T-cell (primary cell): ENCODE measurements at regions not wholly inside any gene's neighbourhood (a gene's known extent, or its start where the extent isn't known, plus 50 kb on each side); places are given as distances from the start of the nearest gene placed in this dataset.

Experiments used
- ATAC-seq, 4 experiments: fragments of 200-7000 bp in 3 of 4; fragments of 150-1000 bp in 1 of 4; cut with Tn5 transposase; replicated peaks in 1 of 4; 1 replicate in 3 of 4; 2 replicates in 1 of 4; pipeline ENCODE4 v1.10.0; 2021; ENCODE audit warnings: moderate library complexity in 3 of 4, mild to moderate bottlenecking in 2 of 4, moderate number of reproducible peaks in 1 of 4
- CTCF ChIA-PET, 2 donors: fragments of 300-600 bp; sonication (Branson Sonifier 250); formaldehyde crosslinking; loops; one replicate each; lab custom pipeline; 2022; ENCODE audit warnings: antibody characterized with exemption in 2 of 2; lab: Charles Lee
- POLR2A ChIA-PET, 2 donors: fragments of 300-600 bp; sonication (Branson Sonifier 250); formaldehyde crosslinking; loops; one replicate each; lab custom pipeline; 2022; ENCODE audit warnings: antibody characterized with exemption in 2 of 2; lab: Charles Lee
- DNase-seq, 35 experiments: peaks; one replicate each; pipeline versions ENCODE4 v3.0.0 to v3.0.0-alpha.2; 2013 to 2023
- H3K27ac ChIP-seq: one replicate; pipeline ENCODE4 v1.5.1; 2013; ENCODE audit warnings: low read length
- H3K27me3 ChIP-seq, 2 experiments: replicated peaks in 1 of 2; 1 replicate in 1 of 2; 2 replicates in 1 of 2; pipeline versions ENCODE4 v1.6.1 to v1.7.0; 2013; ENCODE audit warnings: low read length in 1 of 2, mixed read lengths in 1 of 2; ENCODE audit not compliant: control insufficient read depth in 2 of 2, insufficient read depth in 2 of 2; ENCODE audit errors: extremely low read depth in 1 of 2
- H3K36me3 ChIP-seq, 2 donors: 1 replicate in 1 of 2; 2 replicates in 1 of 2; pipeline versions ENCODE4 v1.6.1 to v1.7.0; 2013; ENCODE audit warnings: low read length in 1 of 2; ENCODE audit not compliant: control insufficient read depth in 2 of 2, insufficient read depth in 1 of 2; ENCODE audit errors: extremely low read depth in 1 of 2
- H3K4me1 ChIP-seq, 2 experiments: 1 replicate in 1 of 2; 2 replicates in 1 of 2; pipeline versions ENCODE4 v1.6.1 to v1.7.0; 2013; ENCODE audit warnings: low read length in 2 of 2, mixed read lengths in 1 of 2; ENCODE audit not compliant: insufficient read depth in 2 of 2, control insufficient read depth in 1 of 2; ENCODE audit errors: extremely low read depth in 1 of 2
- H3K4me3 ChIP-seq, 2 donors: 1 replicate in 1 of 2; 2 replicates in 1 of 2; pipeline versions ENCODE4 v1.5.1 to v1.7.0; 2013; ENCODE audit warnings: mild to moderate bottlenecking in 2 of 2, low read length in 1 of 2, moderate library complexity in 1 of 2; ENCODE audit not compliant: control insufficient read depth in 1 of 2; ENCODE audit errors: extremely low read depth in 1 of 2
- H3K9me3 ChIP-seq: 2 replicates; pipeline ENCODE4 v1.7.0; 2013
- H3K27ac Mint-ChIP-seq, 2 donors: one replicate each; pipeline ENCODE4 v1.8.0; 2020 to 2021; ENCODE audit warnings: mild to moderate bottlenecking in 2 of 2, mixed read lengths in 2 of 2
- H3K27me3 Mint-ChIP-seq, 2 donors: one replicate each; pipeline ENCODE4 v1.8.0; 2021 to 2022; ENCODE audit warnings: mixed read lengths in 2 of 2
- H3K36me3 Mint-ChIP-seq: one replicate; pipeline ENCODE4 v1.8.0; 2021; ENCODE audit warnings: mixed read lengths
- H3K4me1 Mint-ChIP-seq, 3 donors: one replicate each; pipeline ENCODE4 v1.8.0; 2020 to 2022; ENCODE audit warnings: mixed read lengths in 3 of 3, mild to moderate bottlenecking in 1 of 3
- H3K4me3 Mint-ChIP-seq, 3 donors: one replicate each; pipeline ENCODE4 v1.8.0; 2020 to 2022; ENCODE audit warnings: mild to moderate bottlenecking in 3 of 3, mixed read lengths in 3 of 3, moderate library complexity in 3 of 3
- H3K9me3 Mint-ChIP-seq, 3 donors: one replicate each; pipeline ENCODE4 v1.8.0; 2020 to 2022; ENCODE audit warnings: mixed read lengths in 3 of 3
- WGBS: methylation state at CpG from one replicate; pipeline ENCODE4 v1.1.5; 2013; ENCODE audit warnings: missing lambda C conversion rate; ENCODE audit not compliant: insufficient coverage; 5-methylcytosine and 5-hydroxymethylcytosine counted together

- DNase-seq (no peak), ATAC-seq (no peak)
- no peaks in the 10 kb centered on the region for H3K36me3 ChIP-seq
- Mint-ChIP-seq H3K4me1 (no peaks in the 10 kb centered on the region), H3K27ac (no peak overlapping the region), H3K36me3 (peaks cover 2% of the 10 kb centered on the region), H3K9me3 (peaks cover 9 to 12% (median 12%) of the 10 kb centered on the region in 3 donors), H3K4me3 (no peak overlapping the region), H3K27me3 (peaks cover 1 to 3% of the 10 kb centered on the region in 2 donors)
- no peak overlapping the region for H3K4me3 ChIP-seq
- ChIA-PET POLR2A (no interaction called here), CTCF (no interaction called here)
- H3K27me3 ChIP-seq: peaks cover 0 to 3% of the 10 kb centered on the region in 2 experiments
- no peaks in the 10 kb centered on the region for H3K9me3 ChIP-seq
- WGBS: 50% methylated on average over 1 of the region's 1 CpG
- H3K4me1 ChIP-seq: no peaks in the 10 kb centered on the region
- no peak overlapping the region for H3K27ac ChIP-seq
Observed at GRCh38 chr10:112871021-112871420, 79.0 kb upstream of the TCF7L2 start.

GRCh38 chr10:112872728-112873127, 77.3 kb upstream of the TCF7L2 start:
- ATAC-seq (no peak), DNase-seq (no peak)
- Histone ChIP-seq H3K27me3 (peaks cover 0 to 3% of the 10 kb centered on the region in 2 experiments), H3K27ac (no peak overlapping the region), H3K4me1 (no peaks in the 10 kb centered on the region), H3K36me3 (no peaks in the 10 kb centered on the region), H3K9me3 (no peaks in the 10 kb centered on the region), H3K4me3 (no peak overlapping the region)
- WGBS: no CpG with 5 or more reads among the region's 1 CpG
- ChIA-PET CTCF (no interaction called here), POLR2A (no interaction called here)
- Mint-ChIP-seq H3K27me3 (peaks cover 1 to 5% of the 10 kb centered on the region in 2 donors), H3K36me3 (peaks cover 2% of the 10 kb centered on the region), H3K9me3 (peaks cover 9 to 12% (median 9%) of the 10 kb centered on the region in 3 donors), H3K4me1 (no peaks in the 10 kb centered on the region), H3K4me3 (no peak overlapping the region), H3K27ac (no peak overlapping the region)

- H3K9me3 Mint-ChIP-seq: peaks cover 8 to 12% (median 9%) of the 10 kb centered on the region in 3 donors
- no CpG with 5 or more reads among the region's 1 CpG for WGBS
- H3K36me3 Mint-ChIP-seq: peaks cover 2% of the 10 kb centered on the region
- DNase-seq (no peak), ATAC-seq (no peak)
- peaks cover 1 to 7% of the 10 kb centered on the region in 2 donors for H3K27me3 Mint-ChIP-seq
- no peak overlapping the region for H3K4me3 Mint-ChIP-seq
- H3K27ac ChIP-seq: no peak overlapping the region
- no peaks in the 10 kb centered on the region for H3K36me3 ChIP-seq
- ChIA-PET CTCF (no interaction called here), POLR2A (no interaction called here)
- H3K4me1 Mint-ChIP-seq: no peaks in the 10 kb centered on the region
- no peak overlapping the region for H3K4me3 ChIP-seq
- no peaks in the 10 kb centered on the region for H3K4me1 ChIP-seq
- no peaks in the 10 kb centered on the region for H3K9me3 ChIP-seq
- peaks cover 0 to 3% of the 10 kb centered on the region in 2 experiments for H3K27me3 ChIP-seq
- H3K27ac Mint-ChIP-seq: no peak overlapping the region
Observed at GRCh38 chr10:112873541-112873940, 76.5 kb upstream of the TCF7L2 start.

GRCh38 chr10:112874982-112875381, 75.1 kb upstream of the TCF7L2 start:
- no CpG with 5 or more reads among the region's 4 CpGs for WGBS
- Histone ChIP-seq H3K27ac (no peak overlapping the region), H3K9me3 (no peaks in the 10 kb centered on the region), H3K4me1 (no peaks in the 10 kb centered on the region), H3K36me3 (no peaks in the 10 kb centered on the region), H3K4me3 (no peak overlapping the region), H3K27me3 (peaks cover 0 to 3% of the 10 kb centered on the region in 2 experiments)
- H3K4me1 Mint-ChIP-seq: no peaks in the 10 kb centered on the region
- no peak overlapping the region for H3K27ac Mint-ChIP-seq
- peaks cover 2% of the 10 kb centered on the region for H3K36me3 Mint-ChIP-seq
- peaks cover 1 to 7% of the 10 kb centered on the region in 2 donors for H3K27me3 Mint-ChIP-seq
- ATAC-seq (no peak), DNase-seq (no peak)
- peaks cover 6 to 12% (median 9%) of the 10 kb centered on the region in 3 donors for H3K9me3 Mint-ChIP-seq
- ChIA-PET POLR2A (no interaction called here), CTCF (no interaction called here)
- H3K4me3 Mint-ChIP-seq: no peak overlapping the region

GRCh38 chr10:112875476-112876267, 74.4 kb upstream of the TCF7L2 start:
- Mint-ChIP-seq H3K4me3 (no peak overlapping the region), H3K36me3 (peaks cover 2% of the 10 kb centered on the region), H3K27me3 (peaks cover 1 to 7% of the 10 kb centered on the region in 2 donors), H3K4me1 (no peaks in the 10 kb centered on the region), H3K9me3 (peaks cover 6 to 12% (median 9%) of the 10 kb centered on the region in 3 donors), H3K27ac (no peak overlapping the region)
- ChIA-PET CTCF (interaction anchor here in 1 of 2 donors (0.6 kb wide), 1 partner anchor 113 kb away, joined by 6 read pairs; no protein-coding TSS in a partner anchor), POLR2A (no interaction called here)
- Histone ChIP-seq H3K36me3 (no peaks in the 10 kb centered on the region), H3K4me1 (no peaks in the 10 kb centered on the region), H3K27me3 (peaks cover 0 to 3% of the 10 kb centered on the region in 2 experiments), H3K9me3 (no peaks in the 10 kb centered on the region), H3K27ac (no peak overlapping the region), H3K4me3 (no peak overlapping the region)
- WGBS: 20% methylated on average over 1 of the region's 5 CpGs
- no peak for ATAC-seq
- peak in 1 of 35 experiments; percentile 4 for DNase-seq

- ATAC-seq (no peak), DNase-seq (no peak)
- H3K27me3 Mint-ChIP-seq: peaks cover 0 to 4% of the 10 kb centered on the region in 2 donors
- H3K4me1 Mint-ChIP-seq: no peaks in the 10 kb centered on the region
- H3K36me3 ChIP-seq: no peaks in the 10 kb centered on the region
- no peaks in the 10 kb centered on the region for H3K4me1 ChIP-seq
- ChIA-PET POLR2A (no interaction called here), CTCF (no interaction called here)
- no peaks in the 10 kb centered on the region for H3K9me3 Mint-ChIP-seq
- no peak overlapping the region for H3K4me3 ChIP-seq
- WGBS: 81% methylated on average over 5 of the region's 5 CpGs
- no peaks in the 10 kb centered on the region for H3K36me3 Mint-ChIP-seq
- H3K27ac Mint-ChIP-seq: no peak overlapping the region
- no peaks in the 10 kb centered on the region for H3K27me3 ChIP-seq
- H3K4me3 Mint-ChIP-seq: no peak overlapping the region
- H3K9me3 ChIP-seq: no peaks in the 10 kb centered on the region
- no peak overlapping the region for H3K27ac ChIP-seq
Observed at GRCh38 chr10:112880633-112881530, 69.2 kb upstream of the TCF7L2 start.
